ENCODE measurements at regions not wholly inside any gene's neighbourhood (a gene's known extent, or its start where the extent isn't known, plus 50 kb on each side); places are given as distances from the start of the nearest gene placed in this dataset.

- Mint-ChIP-seq H3K36me3 (ENCODE audit: low read depth) (no peaks in the 10 kb centered on the region), H3K9me3 (no peaks in the 10 kb centered on the region), H3K27me3 (ENCODE audit: insufficient read depth, low read depth, poor library complexity) (no peaks in the 10 kb centered on the region), H3K4me3 (no peak overlapping the region), H3K27ac (no peak overlapping the region), H3K4me1 (no peaks in the 10 kb centered on the region)
- Histone ChIP-seq H3K79me2 (replicated peaks; ENCODE audit: insufficient read depth) (no peaks in the 10 kb centered on the region), H3K27ac (ENCODE audit: low read depth) (no peak overlapping the region), H4K20me1 (replicated peaks; ENCODE audit: insufficient read depth) (no peaks in the 10 kb centered on the region), H3K9me2 (ENCODE audit: insufficient read depth) (no peaks in the 10 kb centered on the region; the same call in 1 of the 2 replicates), H3K4me3 (no peak overlapping the region), H2AFZ (no peak overlapping the region), H3K36me3 (ENCODE audit: insufficient read depth) (no peaks in the 10 kb centered on the region), H3K4me1 (ENCODE audit: insufficient read depth) (no peaks in the 10 kb centered on the region), H3F3A (replicated peaks; ENCODE audit: low read depth) (no peaks in the 10 kb centered on the region), H3K4me2 (no peak overlapping the region), H3K27me3 (ENCODE audit: insufficient read depth) (no peaks in the 10 kb centered on the region)
- no peak for TF ChIP-seq EZH2phosphoT487 (IDR thresholded peaks at IDR 0.05; ENCODE audit: unreplicated experiment)
- TF ChIP-seq EZH2 (IDR thresholded peaks at IDR 0.05; ENCODE audit: low read depth, unreplicated experiment): no peak
- TF ChIP-seq REST (IDR thresholded peaks at IDR 0.05; ENCODE audit: unreplicated experiment): no peak
- no peak for TF ChIP-seq JUNB (IDR thresholded peaks at IDR 0.05; ENCODE audit: unreplicated experiment)
- TF ChIP-seq ETS1 (IDR thresholded peaks at IDR 0.05): no peak
- no peak for TF ChIP-seq STAT1 (IDR thresholded peaks at IDR 0.05; ENCODE audit: unreplicated experiment)
- no peak for TF ChIP-seq POLR2AphosphoS5 (IDR thresholded peaks at IDR 0.05; ENCODE audit: low read depth)
- TF ChIP-seq CREB1 (CRISPR knock-in tag; IDR thresholded peaks at IDR 0.05; ENCODE audit: low read depth): no peak
- ATAC-seq: no peak
- DNase-seq (ENCODE audit: low spot score): no peak
These were observed 262.7 kb upstream of the HABP2 start for GRCh38 chr10:113290137-113290536.

- H3K36me3 Mint-ChIP-seq (ENCODE audit: low read depth): no peaks in the 10 kb centered on the region
- no peaks in the 10 kb centered on the region for H3K79me2 ChIP-seq (replicated peaks; ENCODE audit: insufficient read depth)
- no peaks in the 10 kb centered on the region for H3F3A ChIP-seq (replicated peaks; ENCODE audit: low read depth)
- no peak overlapping the region for H2AFZ ChIP-seq
- no peak for DNase-seq (ENCODE audit: low spot score)
- no peaks in the 10 kb centered on the region for H3K27me3 ChIP-seq (ENCODE audit: insufficient read depth)
- no peak overlapping the region for H3K27ac ChIP-seq (ENCODE audit: low read depth)
- H3K4me3 Mint-ChIP-seq: no peak overlapping the region
- no peaks in the 10 kb centered on the region for H3K4me1 ChIP-seq (ENCODE audit: insufficient read depth)
- no peak overlapping the region for H3K27ac Mint-ChIP-seq
- no peaks in the 10 kb centered on the region for H4K20me1 ChIP-seq (replicated peaks; ENCODE audit: insufficient read depth)
- H3K4me1 Mint-ChIP-seq: no peaks in the 10 kb centered on the region
- no peak for ATAC-seq
- H3K4me2 ChIP-seq: no peak overlapping the region
- no peaks in the 10 kb centered on the region for H3K36me3 ChIP-seq (ENCODE audit: insufficient read depth)
- no peaks in the 10 kb centered on the region for H3K9me3 Mint-ChIP-seq
- no peaks in the 10 kb centered on the region; the same call in 1 of the 2 replicates for H3K9me2 ChIP-seq (ENCODE audit: insufficient read depth)
- no peaks in the 10 kb centered on the region for H3K27me3 Mint-ChIP-seq (ENCODE audit: insufficient read depth, low read depth, poor library complexity)
- H3K4me3 ChIP-seq: no peak overlapping the region
- no peak for TF ChIP-seq STAT1 (IDR thresholded peaks at IDR 0.05; ENCODE audit: unreplicated experiment)
- TF ChIP-seq NANOG (IDR thresholded peaks at IDR 0.05; ENCODE audit: borderline replicate concordance): no peak
- TF ChIP-seq, protein P1, sequence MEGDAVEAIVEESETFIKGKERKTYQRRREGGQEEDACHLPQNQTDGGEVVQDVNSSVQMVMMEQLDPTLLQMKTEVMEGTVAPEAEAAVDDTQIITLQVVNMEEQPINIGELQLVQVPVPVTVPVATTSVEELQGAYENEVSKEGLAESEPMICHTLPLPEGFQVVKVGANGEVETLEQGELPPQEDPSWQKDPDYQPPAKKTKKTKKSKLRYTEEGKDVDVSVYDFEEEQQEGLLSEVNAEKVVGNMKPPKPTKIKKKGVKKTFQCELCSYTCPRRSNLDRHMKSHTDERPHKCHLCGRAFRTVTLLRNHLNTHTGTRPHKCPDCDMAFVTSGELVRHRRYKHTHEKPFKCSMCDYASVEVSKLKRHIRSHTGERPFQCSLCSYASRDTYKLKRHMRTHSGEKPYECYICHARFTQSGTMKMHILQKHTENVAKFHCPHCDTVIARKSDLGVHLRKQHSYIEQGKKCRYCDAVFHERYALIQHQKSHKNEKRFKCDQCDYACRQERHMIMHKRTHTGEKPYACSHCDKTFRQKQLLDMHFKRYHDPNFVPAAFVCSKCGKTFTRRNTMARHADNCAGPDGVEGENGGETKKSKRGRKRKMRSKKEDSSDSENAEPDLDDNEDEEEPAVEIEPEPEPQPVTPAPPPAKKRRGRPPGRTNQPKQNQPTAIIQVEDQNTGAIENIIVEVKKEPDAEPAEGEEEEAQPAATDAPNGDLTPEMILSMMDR (conservative IDR thresholded peaks at IDR 0.05; ENCODE audit: low read depth in 2 of 2): no peak
- TF ChIP-seq ETS1 (IDR thresholded peaks at IDR 0.05): no peak
- no peak for TF ChIP-seq EZH2phosphoT487 (IDR thresholded peaks at IDR 0.05; ENCODE audit: unreplicated experiment)
- TF ChIP-seq ZNF331 (CRISPR knock-in tag; IDR thresholded peaks at IDR 0.05; ENCODE audit: low read depth): no peak
These were observed 261.4 kb upstream of the HABP2 start for GRCh38 chr10:113291413-113291812.
